Skeletal muscle cell (primary cell): ENCODE measurements at regions not wholly inside any gene's neighbourhood (a gene's known extent, or its start where the extent isn't known, plus 50 kb on each side); places are given as distances from the start of the nearest gene placed in this dataset.
"Not testable (repeated sequence)": the region's sequence is repeated elsewhere in the genome, so short reads cannot be mapped to it uniquely, and the experiment has no call there.

Source experiments
- DNase-seq: peaks from one replicate; pipeline ENCODE4 v3.0.0-alpha.2; 2010; ENCODE audit warnings: low read depth
- H3K4me3 ChIP-seq: 2 replicates; pipeline ENCODE4 v1.5.1; 2011; ENCODE audit warnings: low read depth, mild to moderate bottlenecking, control low read depth, low read length, moderate library complexity

DNA sequence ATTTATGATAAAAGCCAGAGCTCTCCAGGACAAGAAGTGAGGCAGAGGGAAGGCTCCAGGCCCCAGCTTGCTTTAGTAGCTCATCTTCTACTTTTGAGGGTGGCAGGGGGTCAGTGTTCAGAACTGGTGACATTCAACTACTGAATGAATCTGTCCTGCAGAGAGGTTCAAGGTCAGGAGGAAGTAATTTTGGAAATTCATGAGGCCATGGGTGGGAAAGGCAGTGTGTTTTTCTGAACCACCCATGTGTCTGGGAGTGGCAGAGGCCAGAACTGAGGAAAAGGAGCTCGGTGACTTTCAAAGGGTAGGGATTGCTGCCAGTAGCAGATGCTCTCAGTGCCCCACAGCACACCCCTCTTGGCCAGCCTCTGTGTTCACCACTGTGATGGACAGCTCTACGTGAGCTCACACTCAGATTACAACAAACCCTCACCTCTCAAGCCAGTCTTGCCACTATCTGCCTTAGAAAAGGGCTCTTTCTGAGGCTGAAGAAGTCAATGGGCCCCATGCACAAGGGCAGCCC is 571.2 kb downstream of the RAB28 start:
- DNase-seq, result no peak
- no peak overlapping the region for H3K4me3 ChIP-seq

DNA sequence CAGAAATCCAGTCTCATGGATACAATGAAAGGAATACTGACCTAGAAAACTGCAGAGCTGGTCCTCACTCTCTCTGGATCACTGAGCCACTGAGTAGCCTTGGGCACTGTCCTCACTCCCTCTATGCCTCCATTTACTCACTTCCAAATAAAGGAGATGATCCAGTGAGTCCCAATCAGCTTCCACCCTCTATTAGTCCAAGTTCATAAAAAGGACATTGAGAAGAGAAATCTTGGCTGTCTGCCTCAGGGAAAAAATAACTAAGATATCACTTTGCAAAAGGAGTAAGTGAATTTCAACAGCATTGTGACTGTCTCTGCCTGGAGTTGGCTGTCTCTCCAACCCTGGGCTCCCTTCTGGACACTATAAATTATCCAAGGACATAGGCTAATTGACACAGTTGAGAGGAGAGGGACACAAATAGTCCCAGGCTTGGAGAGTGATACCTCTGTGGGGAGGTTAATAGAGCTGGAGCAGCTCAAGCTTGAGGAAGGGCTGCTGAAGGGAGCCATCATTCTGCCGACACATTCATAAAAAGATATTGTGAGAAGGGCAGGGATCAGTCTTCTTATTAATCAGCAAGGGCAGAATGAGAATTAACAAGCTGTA is 572.3 kb downstream of the RAB28 start:
- no peak overlapping the region for H3K4me3 ChIP-seq
- DNase-seq, result no peak

DNA sequence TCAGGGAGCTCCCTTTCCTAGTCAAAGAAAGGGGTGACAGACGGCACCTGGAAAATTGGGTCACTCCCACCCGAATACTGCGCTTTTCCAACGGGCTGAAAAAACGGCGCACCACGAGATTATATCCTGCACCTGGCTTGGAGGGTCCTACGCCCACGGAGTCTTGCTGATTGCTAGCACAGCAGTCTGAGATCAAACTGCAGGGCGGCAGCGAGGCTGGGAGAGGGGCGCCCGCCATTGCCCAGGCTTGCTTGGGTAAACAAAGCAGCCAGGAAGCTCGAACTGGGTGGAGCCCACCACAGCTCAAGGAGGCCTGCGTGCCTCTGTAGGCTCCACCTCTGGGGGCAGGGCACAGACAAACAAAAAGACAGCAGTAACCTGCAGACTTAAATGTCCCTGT is 580.5 kb downstream of the RAB28 start:
- H3K4me3 ChIP-seq, DNase-seq: not testable (repeated sequence)

DNA sequence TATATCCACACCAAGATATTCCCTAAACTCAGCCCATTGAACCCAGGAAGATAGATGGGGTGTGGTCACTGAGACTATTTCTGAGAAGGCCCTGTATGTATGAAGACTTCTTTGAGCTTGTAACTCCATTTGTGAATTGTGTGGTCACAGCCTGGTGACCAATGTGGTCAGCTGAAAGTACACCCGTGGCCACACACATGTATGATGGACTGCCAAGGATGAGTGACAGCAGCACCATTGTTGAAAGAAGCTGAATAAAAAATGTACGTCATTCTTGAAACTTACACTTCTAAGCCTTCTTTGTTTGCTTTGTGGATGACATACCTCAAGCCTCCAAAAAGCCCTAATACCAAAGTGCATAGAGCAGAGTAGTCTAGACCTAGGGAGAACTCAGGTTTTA is 581.4 kb downstream of the RAB28 start:
- no peak overlapping the region for H3K4me3 ChIP-seq
- DNase-seq, result no peak

DNA sequence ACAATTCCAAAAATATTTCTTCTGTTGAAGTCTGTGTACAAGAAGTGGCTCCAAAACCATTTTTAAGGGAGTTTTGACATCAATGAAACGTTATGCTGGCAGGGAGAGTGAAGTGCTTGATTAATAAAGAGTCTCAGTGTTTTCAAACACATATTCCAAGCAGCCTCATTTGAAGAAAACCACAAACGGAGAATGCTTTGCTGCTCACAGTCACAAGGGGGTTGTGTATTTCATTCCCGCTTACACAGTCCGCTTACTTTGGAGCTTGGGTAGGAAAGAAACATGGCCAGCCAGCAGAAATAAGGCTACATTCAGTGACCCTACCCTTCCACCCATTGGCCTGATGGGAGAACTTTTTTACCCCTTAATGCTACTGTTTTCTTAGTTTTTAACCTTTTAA is 586.2 kb downstream of the RAB28 start:
- no peak overlapping the region for H3K4me3 ChIP-seq
- DNase-seq, result no peak

DNA sequence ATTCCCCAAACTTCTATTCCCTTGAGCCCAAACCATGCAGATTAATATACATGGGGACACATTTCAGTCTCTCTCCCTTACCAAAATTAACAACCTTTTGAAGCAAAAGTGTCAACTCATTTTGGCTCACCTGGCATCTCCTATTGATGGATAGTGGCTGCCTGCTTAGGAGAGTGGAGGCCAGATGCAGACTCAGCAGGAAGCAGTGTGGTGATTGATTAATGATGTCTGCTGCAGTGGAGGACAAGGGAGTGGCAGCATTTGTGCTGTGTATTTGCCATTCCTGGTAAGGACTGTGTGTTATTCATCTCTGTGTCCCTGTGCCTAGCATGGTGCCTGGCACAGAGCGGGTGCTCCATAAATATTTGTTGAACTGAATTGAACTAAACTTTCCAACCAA is 590.1 kb downstream of the RAB28 start:
- no peak overlapping the region for H3K4me3 ChIP-seq
- no peak for DNase-seq

DNA sequence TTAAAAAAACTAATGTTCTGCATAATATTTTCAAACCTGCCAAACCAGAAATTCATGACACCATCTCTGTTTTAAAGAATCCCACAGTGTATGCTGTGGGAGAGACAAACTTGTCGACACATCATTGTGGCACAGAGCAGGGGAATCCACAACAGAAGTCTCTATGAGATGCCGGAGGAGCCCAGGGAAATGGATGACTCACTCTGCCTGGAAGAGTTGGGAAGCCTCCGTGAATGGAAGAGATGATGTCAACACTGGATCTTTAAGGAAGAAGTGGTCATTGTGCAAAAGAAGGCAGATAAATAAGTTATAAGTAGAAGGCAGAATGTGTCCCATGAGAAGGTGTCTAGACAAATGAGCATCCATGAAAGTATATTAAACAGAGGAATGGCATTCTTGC is 595.1 kb downstream of the RAB28 start:
- DNase-seq, result peak; percentile 1
- H3K4me3 ChIP-seq, result no peak overlapping the region

DNA sequence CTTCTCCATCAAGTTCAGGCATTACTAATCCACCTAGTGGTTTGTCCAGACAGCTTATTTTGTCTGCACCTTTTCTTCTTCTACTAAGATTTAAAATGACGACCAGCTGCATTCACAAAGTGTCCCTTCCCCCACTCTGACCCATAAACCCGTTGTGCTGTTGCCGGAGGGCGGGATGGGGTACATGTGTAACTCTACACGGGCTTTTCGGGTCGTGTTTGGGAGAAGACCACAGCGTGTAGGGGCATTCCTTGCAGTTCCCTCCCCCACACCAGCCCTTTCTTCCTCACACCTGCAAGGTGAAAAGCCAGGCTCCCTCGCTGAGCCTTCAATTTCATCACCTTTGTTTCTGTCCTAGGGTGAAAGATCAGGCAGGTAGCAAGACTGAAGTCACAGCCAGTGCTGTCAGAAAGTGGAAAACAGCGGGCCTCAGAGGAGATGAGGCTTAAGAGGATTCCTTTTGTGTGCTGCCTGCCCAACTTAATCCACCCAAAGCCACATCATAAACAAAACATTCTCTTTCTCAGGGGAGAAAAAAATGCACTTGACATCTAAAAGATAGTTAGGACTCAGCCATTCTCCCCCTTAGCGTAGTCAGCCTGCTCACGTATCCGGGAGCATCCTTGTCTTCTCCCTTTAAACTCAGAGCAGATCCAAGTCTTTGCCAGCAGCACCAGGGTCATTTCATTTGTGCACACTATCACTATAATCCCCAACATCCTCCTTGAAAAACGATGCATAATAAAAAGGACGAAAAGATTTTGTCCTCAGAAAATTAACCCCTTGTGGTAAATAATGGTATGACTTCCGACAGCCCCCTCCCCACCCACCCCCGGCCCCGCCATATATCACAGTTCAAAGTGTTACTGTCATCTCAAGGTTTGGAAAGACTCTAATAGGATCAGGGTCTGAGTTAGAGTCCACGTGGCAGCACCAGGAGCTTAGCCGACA is 599.0 kb downstream of the RAB28 start:
- no peak for DNase-seq
- H3K4me3 ChIP-seq, result no peak overlapping the region

DNA sequence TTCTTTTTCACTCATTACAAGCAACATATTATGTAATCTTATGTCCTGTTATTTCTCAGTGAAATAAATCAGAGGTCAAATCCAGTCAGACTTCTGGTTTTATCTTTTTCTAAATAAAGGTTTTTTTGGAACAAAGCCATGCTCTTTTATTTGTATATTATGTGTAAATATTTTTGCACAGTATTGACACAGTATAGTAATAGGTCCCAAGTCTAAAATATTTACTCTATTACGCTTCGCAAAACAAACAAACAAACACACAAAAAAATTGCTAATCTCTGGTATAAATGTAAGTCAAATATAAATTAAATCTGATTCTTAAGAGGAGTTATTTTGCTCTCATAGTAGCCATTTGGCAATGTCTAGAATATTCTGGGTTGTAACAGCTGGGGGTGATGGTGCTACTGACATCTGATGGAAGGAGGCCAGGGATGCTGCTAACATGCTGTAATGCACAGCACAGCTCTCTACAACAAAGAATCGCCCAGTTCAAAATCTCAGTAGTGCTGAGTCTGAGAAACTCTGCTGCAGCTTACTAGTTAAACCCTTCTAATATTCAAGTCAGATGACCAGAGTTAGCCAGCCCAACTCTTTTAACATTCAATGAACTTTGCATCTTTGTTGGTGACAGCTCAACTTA is 602.1 kb downstream of the RAB28 start:
- H3K4me3 ChIP-seq, result no peak overlapping the region
- no peak for DNase-seq

DNA sequence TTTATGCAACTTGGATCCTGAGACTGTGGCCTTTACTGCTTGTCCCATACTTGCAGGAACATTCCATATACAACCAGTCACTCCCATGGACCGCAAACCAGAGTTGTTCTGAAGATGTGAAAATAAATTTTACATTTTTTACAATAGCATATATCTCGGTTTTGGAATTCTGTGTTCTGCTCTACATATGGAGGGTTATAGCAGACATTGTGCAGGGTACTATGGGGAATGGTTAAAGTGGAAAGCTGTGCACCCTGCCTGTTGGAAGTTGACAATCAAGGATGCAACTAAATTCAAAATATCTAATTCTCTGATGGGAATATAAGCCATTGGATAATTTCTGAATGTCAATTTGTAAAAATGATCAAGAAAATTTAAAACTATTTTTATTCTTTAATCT is 603.3 kb downstream of the RAB28 start:
- no peak for DNase-seq
- no peak overlapping the region for H3K4me3 ChIP-seq

DNA sequence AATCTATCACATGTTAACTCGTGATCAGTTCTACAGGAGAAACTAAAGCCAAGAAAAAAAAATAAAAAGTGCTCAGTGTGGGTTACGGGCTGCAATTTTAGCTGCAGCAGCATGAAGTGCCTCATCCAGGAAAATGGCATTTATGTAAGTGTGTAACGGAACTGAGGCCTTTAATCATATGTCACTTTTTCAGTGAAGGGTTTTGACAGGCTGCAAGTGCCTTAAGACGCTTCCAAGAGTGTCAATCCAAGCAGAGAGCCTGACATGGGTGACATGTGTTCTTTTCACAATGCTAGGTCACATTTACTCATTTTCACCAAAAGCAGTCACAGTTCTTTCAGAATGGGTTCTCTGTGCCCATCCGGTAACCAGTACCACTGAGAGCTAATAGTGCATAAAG is 604.6 kb downstream of the RAB28 start:
- H3K4me3 ChIP-seq, result no peak overlapping the region
- DNase-seq, result no peak

DNA sequence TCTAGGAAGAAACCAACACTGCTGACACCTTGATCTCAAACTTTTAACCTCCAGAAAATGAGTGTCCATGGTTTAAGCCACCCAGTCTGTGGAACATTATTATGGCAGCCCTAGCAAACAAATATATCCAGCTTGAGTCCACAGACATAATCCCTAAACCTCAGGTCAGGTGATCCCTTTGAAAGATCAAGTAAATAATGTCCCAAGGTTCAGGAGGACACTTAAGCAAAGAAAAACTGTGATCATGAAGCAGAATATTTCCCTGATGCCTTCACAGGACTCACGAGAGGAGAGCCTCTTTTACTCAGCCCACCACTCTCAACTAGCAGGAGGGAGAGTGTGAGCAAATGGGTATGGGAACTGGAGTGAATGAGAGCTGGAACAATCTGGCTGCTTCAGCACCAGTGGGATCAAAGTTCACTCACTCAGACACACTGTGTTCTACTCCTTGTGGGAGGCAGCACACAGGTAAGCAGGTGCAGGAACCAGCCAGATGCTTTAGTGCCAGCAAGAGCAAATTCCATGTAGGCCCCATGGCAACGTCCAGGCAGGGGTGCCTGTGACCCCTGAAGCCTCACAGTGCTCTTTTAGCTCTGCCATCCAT is 608.4 kb downstream of the RAB28 start:
- no peak overlapping the region for H3K4me3 ChIP-seq
- DNase-seq, result no peak

DNA sequence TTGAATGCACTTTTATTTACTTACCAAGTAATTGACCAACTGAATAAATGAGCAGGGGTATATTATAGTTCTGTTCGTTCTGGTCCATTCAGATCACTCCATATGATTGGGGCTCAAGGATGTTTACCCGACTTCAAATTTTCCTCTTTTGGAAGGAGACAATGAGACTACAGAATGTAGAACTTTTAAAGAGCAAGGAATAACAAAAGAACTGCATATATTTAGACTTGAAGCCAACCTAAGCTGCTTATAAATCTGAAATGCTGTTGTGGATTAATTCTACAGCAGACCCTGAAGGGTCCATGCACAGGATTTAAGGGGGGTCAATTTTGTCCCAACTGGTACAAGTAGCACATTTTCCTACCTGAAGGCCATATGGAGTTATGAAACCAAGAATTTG is 610.8 kb downstream of the RAB28 start:
- no peak for DNase-seq

DNA sequence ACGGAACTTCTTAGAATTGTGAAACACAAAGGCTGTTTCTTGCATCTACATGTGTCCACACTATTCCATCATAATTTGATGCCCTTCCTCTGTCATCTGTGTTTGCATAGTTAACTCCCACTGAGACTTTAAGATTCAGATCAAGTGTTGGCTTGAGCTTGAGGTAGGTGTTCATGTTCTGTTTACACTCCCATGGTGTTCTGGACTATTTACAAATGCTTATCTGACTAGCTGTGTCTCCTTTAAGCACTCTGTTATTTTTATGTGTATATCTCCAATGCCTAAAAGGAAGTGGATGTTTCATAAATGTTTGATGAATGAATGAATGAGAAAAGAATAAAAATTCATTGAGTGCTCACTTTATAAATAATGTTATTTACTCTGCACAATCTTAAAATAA is 622.7 kb downstream of the RAB28 start:
- no peak overlapping the region for H3K4me3 ChIP-seq
- no peak for DNase-seq

More for the DNA sequence above, 610.8 kb downstream of the RAB28 start:
- H3K4me3 ChIP-seq, result no peak overlapping the region

DNA sequence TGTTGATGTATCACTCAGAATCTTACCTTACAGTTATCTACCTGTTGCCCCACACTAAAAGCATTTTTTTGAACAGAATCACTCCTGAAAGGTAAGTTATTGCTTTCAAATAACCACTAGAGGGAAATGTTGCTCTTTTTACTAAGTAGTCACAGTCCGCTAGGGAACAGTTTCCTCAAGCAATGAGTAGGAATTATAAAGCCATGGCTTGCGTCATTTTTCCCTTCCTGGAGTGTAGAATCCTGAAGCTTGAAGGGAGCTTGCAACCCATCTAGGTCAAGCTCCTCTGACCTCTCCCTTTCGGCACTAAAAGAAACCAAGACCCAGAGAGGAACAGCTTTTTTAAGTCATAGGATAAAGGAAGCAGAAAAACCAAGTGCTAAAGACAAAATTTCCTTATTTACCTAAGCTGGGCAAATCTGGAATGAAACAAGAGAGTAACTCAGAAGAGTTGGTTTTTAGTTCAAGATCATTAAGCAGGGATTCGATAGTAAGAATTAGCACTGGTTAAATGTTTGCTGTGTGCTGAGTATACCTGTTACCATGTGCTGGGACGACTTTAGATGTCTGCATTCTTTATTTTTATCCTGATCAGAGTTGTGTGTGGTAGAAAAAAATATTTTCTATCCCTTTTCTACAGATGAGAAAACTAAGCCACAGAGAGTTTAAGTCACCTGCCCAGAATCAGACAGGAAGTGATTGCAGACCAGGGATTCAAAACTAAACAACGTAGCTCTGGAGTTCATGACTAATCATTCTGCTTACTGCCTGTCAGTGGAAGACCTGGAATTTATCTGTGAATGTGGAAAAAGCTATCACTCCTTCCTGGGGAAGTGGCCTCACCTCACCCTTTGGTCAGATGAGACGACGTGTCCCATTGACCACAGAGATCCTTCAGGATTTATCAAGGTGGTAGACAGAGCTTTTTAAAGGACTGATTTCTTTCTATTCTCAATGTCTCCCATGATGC is 631.5 kb downstream of the RAB28 start:
- peak; percentile 15 for DNase-seq
- H3K4me3 ChIP-seq, result no peak overlapping the region

DNA sequence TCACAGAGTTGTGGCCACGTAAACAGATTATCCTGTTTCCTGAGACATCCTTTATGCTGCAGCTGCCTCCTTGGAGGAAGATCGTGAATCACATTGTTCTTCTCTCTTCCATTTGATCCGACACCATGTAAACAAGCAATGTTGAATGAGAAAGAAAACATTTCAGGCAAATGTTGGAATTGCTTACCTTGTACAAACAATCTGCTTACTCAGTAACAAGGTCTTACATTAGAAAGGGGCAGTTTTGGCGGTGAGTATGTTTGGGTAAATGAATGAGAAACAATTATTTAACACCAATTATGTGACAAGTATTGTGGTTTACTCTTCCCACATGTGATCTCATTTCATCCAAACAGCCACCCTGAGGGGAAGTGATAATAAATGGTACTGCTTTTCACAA is 637.8 kb downstream of the RAB28 start:
- no peak for DNase-seq
- no peak overlapping the region for H3K4me3 ChIP-seq

DNA sequence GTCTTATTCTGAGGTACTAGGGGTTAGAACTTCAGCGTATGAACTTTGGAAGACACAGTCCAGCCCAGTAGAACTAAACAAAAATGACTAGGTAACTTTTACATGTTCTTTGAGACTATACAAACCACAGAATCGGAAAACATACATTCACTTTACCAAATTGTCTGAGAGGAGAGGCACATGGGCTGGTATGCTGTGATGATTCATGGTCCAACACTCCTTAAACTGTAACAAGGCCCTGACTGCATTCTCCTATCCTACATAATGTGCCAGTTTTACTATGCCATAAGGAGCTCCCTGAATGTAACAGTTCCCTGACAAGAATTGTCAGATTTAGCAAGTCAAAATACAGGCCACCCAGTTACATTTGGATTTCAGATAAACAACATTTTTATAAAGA is 640.0 kb downstream of the RAB28 start:
- no peak overlapping the region for H3K4me3 ChIP-seq
- no peak for DNase-seq

DNA sequence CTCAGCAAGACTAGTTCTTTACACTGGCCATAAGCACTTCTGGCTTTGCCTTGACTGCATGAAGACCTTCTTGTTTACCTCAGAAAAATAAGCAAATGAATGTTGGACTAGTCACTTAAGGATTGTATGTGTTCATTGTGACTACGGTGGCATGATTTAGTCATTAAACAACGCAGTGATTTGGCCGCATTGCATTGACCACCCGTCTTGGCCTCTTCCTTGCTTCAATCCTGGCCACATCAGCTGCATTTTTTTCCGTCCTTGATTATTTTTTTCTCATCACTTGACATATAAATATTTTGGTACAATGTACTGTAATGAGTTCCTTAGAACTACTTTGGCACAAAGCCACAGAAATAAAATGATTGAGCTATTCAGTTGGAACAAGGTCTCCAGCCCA is 656.2 kb downstream of the RAB28 start:
- no peak overlapping the region for H3K4me3 ChIP-seq
- no peak for DNase-seq

DNA sequence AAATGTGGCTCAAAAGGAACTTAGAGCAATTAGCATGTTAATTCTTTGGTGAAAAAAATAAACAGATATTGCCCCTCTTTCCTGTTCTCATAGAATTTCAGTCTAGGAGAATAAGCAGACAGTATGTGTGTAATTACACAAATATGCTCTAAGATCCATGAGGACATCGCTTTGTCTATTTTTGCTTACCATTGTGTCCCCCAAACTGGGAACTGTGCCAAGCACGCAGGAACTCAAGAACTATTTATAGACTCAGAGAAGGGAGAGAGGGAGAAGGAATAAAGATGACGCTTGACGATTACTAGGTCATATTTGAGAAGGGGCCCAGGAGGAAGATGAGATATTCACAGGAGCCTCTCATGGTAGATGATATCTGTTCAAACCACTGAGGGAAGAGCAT is 692.6 kb downstream of the RAB28 start:
- DNase-seq, result no peak
- no peak overlapping the region for H3K4me3 ChIP-seq
